ENCODE measurements at regions not wholly inside any gene's neighbourhood (a gene's known extent, or its start where the extent isn't known, plus 50 kb on each side); places are given as distances from the start of the nearest gene placed in this dataset.

DNA sequence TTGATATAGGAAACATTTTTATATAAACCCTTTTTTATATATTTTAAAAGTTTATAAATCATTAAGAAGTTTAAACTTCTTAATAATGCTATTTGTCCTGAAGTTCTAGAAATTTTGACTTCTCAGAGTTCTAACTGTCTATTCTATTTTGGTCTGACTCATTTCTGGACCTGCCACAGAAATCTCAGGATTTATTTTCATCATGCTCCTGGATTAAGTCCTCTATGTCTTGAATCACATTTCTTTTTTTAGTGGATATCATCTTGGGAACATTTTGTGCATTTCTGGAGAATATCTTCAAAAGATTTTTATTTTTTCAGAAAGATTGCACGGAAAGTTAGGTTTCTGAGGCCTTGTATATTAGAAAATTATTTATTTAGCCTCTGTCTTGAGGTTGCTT is 289.1 kb downstream of the NDFIP2 start:
- H3K9me3 Mint-ChIP-seq = peaks cover 10% of the 10 kb centered on the region
- H3K27me3 Mint-ChIP-seq (ENCODE audit: insufficient read depth) = no peaks in the 10 kb centered on the region
- intact Hi-C loops (cut with micrococcal nuclease) = no loop called here
- no peak for DNase-seq (ENCODE audit: low spot score)
- H3K4me1 Mint-ChIP-seq (ENCODE audit: low read depth) = no peaks in the 10 kb centered on the region
- H3K4me3 Mint-ChIP-seq = no peak overlapping the region
- H3K27ac Mint-ChIP-seq = no peak overlapping the region
- no peaks in the 10 kb centered on the region for H3K36me3 Mint-ChIP-seq (ENCODE audit: low read depth)

- H3K4me1 Mint-ChIP-seq (ENCODE audit: low read depth) = no peaks in the 10 kb centered on the region
- no peaks in the 10 kb centered on the region for H3K36me3 Mint-ChIP-seq (ENCODE audit: low read depth)
- intact Hi-C loops (cut with micrococcal nuclease) = no loop called here
- H3K4me3 Mint-ChIP-seq = no peak overlapping the region
- no peaks in the 10 kb centered on the region for H3K27me3 Mint-ChIP-seq (ENCODE audit: insufficient read depth)
- no peak overlapping the region for H3K27ac Mint-ChIP-seq
- peaks cover 10% of the 10 kb centered on the region for H3K9me3 Mint-ChIP-seq
- no peak for DNase-seq (ENCODE audit: low spot score)
Measured at GRCh38 chr13:79767126-79767525, 286.2 kb downstream of the NDFIP2 start.

GRCh38 chr13:79765331-79765730 is 284.4 kb downstream of the NDFIP2 start:
- DNase-seq (ENCODE audit: low spot score) = no peak
- Mint-ChIP-seq H3K9me3 (no peaks in the 10 kb centered on the region), H3K27ac (no peak overlapping the region), H3K4me1 (ENCODE audit: low read depth) (no peaks in the 10 kb centered on the region), H3K36me3 (ENCODE audit: low read depth) (no peaks in the 10 kb centered on the region), H3K27me3 (ENCODE audit: insufficient read depth) (no peaks in the 10 kb centered on the region), H3K4me3 (no peak overlapping the region)
- intact Hi-C loops (cut with micrococcal nuclease) = no loop called here

DNA sequence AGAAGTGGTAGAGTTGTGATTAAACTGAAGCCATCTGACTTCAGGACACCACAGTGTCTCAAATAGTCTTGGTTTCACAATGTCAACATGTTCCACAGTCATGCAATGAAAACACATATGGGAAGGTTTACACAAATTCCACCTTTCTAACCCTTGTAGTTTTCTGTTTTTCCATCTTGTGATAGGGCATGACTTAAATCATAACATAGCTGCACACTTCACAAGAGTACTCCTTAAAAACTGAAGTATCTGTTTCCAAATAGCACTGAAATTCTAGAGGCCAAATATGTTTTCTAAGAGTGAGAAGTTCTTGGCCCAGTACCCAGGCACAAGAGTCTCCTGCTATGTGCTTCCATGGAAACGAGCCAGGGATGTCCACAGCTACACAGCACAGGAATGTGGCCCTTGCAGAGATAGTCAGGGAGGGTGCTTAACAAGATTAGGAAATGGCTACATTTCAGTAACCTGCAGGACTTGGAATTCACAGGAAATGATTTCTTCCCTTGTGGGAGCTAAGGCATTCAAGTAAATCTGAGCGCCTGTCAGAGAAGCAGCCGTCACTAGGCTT is 269.1 kb downstream of the NDFIP2 start:
- Mint-ChIP-seq H3K4me3 (no peak overlapping the region), H3K27me3 (ENCODE audit: insufficient read depth) (no peaks in the 10 kb centered on the region), H3K27ac (no peak overlapping the region), H3K4me1 (ENCODE audit: low read depth) (no peaks in the 10 kb centered on the region), H3K36me3 (ENCODE audit: low read depth) (no peaks in the 10 kb centered on the region), H3K9me3 (no peaks in the 10 kb centered on the region)
- intact Hi-C loops (cut with micrococcal nuclease) = no loop called here
- no peak for DNase-seq (ENCODE audit: low spot score)

GRCh38 chr13:79749566-79749965 is 268.6 kb downstream of the NDFIP2 start:
- Mint-ChIP-seq H3K27me3 (ENCODE audit: insufficient read depth) (no peaks in the 10 kb centered on the region), H3K27ac (no peak overlapping the region), H3K4me3 (no peak overlapping the region), H3K36me3 (ENCODE audit: low read depth) (no peaks in the 10 kb centered on the region), H3K4me1 (ENCODE audit: low read depth) (no peaks in the 10 kb centered on the region), H3K9me3 (no peaks in the 10 kb centered on the region)
- intact Hi-C loops (cut with micrococcal nuclease) = no loop called here
- no peak for DNase-seq (ENCODE audit: low spot score)

GRCh38 chr13:79745081-79745480 is 264.1 kb downstream of the NDFIP2 start:
- Mint-ChIP-seq H3K4me1 (ENCODE audit: low read depth) (no peaks in the 10 kb centered on the region), H3K36me3 (ENCODE audit: low read depth) (no peaks in the 10 kb centered on the region), H3K27ac (no peak overlapping the region), H3K27me3 (ENCODE audit: insufficient read depth) (no peaks in the 10 kb centered on the region), H3K9me3 (no peaks in the 10 kb centered on the region), H3K4me3 (no peak overlapping the region)
- intact Hi-C loops (cut with micrococcal nuclease) = no loop called here
- no peak for DNase-seq (ENCODE audit: low spot score)

DNA sequence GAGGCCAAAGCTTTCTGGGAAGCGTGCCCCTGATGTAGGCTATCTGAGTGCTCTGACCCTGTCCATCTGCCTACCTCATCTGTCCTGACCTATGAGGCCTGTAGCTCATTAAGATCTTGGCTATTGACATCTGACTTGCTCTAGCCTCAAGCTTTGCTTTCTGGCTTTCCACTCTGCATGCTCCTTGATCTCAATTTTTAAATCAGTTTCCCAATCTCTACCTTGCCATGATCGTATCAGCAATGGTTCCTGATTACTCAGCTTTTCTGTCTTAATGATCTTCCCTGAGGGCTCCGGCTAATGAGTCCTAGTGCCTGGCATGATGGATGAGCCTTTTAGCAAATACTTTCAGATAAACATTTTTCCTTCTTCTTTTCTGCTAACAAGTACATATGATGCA is 262.0 kb downstream of the NDFIP2 start:
- H3K36me3 Mint-ChIP-seq (ENCODE audit: low read depth) = no peaks in the 10 kb centered on the region
- no peaks in the 10 kb centered on the region for H3K4me1 Mint-ChIP-seq (ENCODE audit: low read depth)
- H3K27ac Mint-ChIP-seq = no peak overlapping the region
- intact Hi-C loops (cut with micrococcal nuclease) = no loop called here
- no peak overlapping the region for H3K4me3 Mint-ChIP-seq
- DNase-seq (ENCODE audit: low spot score) = no peak
- no peaks in the 10 kb centered on the region for H3K27me3 Mint-ChIP-seq (ENCODE audit: insufficient read depth)
- no peaks in the 10 kb centered on the region for H3K9me3 Mint-ChIP-seq

DNA sequence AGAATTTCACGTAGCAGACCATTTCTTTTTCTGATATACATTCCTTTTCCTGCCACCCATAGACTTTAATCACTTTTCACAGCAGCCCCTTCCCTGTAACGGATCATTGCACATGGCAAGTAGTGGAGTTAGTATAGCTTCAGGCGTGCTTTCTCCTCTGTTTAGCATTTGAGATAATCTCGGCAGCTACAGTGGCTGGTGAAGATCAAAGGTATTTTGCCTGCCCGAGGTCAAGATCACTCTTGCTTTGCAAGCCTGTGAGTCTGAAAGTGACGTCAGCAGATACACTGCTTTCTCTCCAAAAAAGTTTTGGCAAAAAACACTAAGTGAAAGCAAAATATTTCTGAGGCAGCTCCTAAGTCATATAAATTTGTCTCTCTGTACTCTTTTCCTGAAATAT is 260.0 kb downstream of the NDFIP2 start:
- Mint-ChIP-seq H3K27ac (no peak overlapping the region), H3K4me1 (ENCODE audit: low read depth) (no peaks in the 10 kb centered on the region), H3K4me3 (no peak overlapping the region), H3K36me3 (ENCODE audit: low read depth) (no peaks in the 10 kb centered on the region), H3K27me3 (ENCODE audit: insufficient read depth) (no peaks in the 10 kb centered on the region), H3K9me3 (no peaks in the 10 kb centered on the region)
- no peak for DNase-seq (ENCODE audit: low spot score)
- intact Hi-C loops (cut with micrococcal nuclease) = no loop called here

DNA sequence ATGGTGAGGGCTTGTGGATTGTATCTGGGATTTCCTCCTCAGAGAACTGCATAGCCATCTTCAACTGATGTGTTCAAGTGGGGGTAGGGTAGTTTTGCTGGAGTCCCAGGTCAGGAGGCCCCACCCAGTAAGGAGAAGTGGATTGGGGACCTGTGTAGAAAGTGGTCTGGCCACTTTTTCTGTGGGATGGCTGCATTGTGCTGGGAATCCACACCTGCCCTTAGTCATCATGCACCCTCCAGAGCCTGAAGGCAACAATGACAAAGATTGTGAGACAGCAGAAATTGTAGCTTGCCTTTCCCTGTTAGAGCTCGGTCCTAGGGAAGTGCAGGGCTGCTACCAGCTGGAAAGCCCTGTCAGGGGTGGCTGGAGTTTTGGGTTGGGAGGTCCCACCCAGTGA is 255.4 kb downstream of the NDFIP2 start:
- no peaks in the 10 kb centered on the region for H3K4me1 Mint-ChIP-seq (ENCODE audit: low read depth)
- no peak overlapping the region for H3K27ac Mint-ChIP-seq
- intact Hi-C loops (cut with micrococcal nuclease) = no loop called here
- H3K27me3 Mint-ChIP-seq (ENCODE audit: insufficient read depth) = no peaks in the 10 kb centered on the region
- H3K36me3 Mint-ChIP-seq (ENCODE audit: low read depth) = no peaks in the 10 kb centered on the region
- H3K9me3 Mint-ChIP-seq = no peaks in the 10 kb centered on the region
- DNase-seq (ENCODE audit: low spot score) = no peak
- no peak overlapping the region for H3K4me3 Mint-ChIP-seq

DNA sequence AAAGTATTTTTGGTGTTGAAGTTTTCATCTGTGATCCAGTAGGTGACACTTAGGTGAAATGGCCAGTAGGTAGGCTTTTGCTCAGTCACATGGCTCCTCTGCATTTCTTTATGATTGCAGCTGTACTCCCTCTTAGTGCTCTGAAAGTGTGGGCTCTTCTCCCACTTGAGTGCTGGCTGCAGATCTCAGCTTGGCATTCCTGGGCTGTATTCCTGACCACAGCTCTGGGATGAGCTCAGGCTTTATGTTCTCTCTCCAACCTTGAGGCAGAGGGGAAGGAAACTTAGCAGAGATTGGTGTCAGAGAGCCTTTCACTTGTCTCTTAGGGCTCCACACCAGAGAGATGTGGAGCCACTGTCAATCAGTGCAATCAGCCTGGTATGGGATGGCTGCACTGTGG is 254.3 kb downstream of the NDFIP2 start:
- intact Hi-C loops (cut with micrococcal nuclease) = no loop called here
- no peak overlapping the region for H3K27ac Mint-ChIP-seq
- no peak overlapping the region for H3K4me3 Mint-ChIP-seq
- H3K9me3 Mint-ChIP-seq = no peaks in the 10 kb centered on the region
- H3K36me3 Mint-ChIP-seq (ENCODE audit: low read depth) = no peaks in the 10 kb centered on the region
- DNase-seq (ENCODE audit: low spot score) = no peak
- H3K27me3 Mint-ChIP-seq (ENCODE audit: insufficient read depth) = no peaks in the 10 kb centered on the region
- no peaks in the 10 kb centered on the region for H3K4me1 Mint-ChIP-seq (ENCODE audit: low read depth)

- H3K36me3 Mint-ChIP-seq (ENCODE audit: low read depth) = no peaks in the 10 kb centered on the region
- intact Hi-C loops (cut with micrococcal nuclease) = no loop called here
- H3K27ac Mint-ChIP-seq = no peak overlapping the region
- no peak for DNase-seq (ENCODE audit: low spot score)
- no peak overlapping the region for H3K4me3 Mint-ChIP-seq
- no peaks in the 10 kb centered on the region for H3K9me3 Mint-ChIP-seq
- H3K27me3 Mint-ChIP-seq (ENCODE audit: insufficient read depth) = peaks cover 3% of the 10 kb centered on the region
- no peaks in the 10 kb centered on the region for H3K4me1 Mint-ChIP-seq (ENCODE audit: low read depth)
Measured at GRCh38 chr13:79727086-79727485, 246.1 kb downstream of the NDFIP2 start.

DNA sequence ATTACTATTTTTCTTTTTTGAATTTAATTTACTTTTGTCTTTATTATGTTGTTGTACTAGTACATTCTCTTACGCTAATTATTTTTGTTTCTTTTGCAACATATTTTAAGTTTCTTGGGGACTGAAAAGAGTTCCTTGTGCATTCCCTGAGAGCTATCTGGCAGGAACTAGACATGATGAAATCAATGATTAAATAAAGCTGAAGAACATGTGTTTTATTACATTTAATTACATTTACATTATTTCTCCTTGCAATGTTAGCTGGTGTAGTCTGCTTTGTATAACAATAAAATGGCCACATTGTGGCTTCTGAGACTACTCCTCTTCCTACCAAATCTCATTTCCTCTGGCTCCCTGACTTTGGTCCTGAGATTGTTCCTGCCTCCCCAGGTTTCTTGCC is 244.9 kb downstream of the NDFIP2 start:
- Mint-ChIP-seq H3K27ac (no peak overlapping the region), H3K9me3 (no peaks in the 10 kb centered on the region), H3K27me3 (ENCODE audit: insufficient read depth) (peaks cover 3% of the 10 kb centered on the region), H3K4me3 (no peak overlapping the region), H3K4me1 (ENCODE audit: low read depth) (no peaks in the 10 kb centered on the region), H3K36me3 (ENCODE audit: low read depth) (no peaks in the 10 kb centered on the region)
- intact Hi-C loops (cut with micrococcal nuclease) = no loop called here
- DNase-seq (ENCODE audit: low spot score) = no peak

DNA sequence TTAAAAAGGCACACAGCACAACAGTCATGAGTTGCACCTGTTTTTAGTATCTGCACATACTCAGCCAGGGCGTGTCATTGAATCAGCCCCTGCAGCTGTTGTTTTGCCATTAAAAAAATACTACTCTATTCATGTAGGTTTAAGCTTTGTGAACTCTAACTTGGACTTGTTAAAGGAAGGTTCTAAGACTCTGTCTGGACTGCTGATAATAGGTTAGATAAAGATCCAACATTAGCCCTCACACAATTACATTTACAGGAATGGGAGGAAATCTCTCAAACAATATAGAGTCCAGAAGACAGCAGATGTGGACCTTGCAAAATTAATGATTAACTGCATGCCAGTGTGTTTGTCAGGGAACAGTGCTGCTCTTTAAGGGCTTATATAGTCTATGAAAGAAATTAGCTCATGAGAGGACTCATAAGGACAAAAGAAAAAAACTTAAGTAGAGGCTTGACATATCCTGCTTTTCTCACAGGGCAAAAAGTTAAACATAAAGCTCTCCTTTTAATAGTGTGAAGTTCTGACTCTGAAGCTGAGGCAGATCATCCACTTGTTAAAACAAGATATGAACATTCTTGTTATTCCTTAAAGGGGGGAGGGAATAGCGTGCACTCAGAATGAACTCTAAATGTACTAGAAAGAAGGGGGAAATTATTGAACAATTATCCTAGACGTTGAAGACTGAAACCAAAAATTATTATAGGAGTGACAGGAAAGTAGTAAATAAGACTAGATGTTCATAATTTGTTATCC is 243.6 kb downstream of the NDFIP2 start:
- Mint-ChIP-seq H3K4me3 (no peak overlapping the region), H3K36me3 (ENCODE audit: low read depth) (no peaks in the 10 kb centered on the region), H3K9me3 (no peaks in the 10 kb centered on the region), H3K27ac (no peak overlapping the region), H3K27me3 (ENCODE audit: insufficient read depth) (peaks cover 3% of the 10 kb centered on the region), H3K4me1 (ENCODE audit: low read depth) (no peaks in the 10 kb centered on the region)
- intact Hi-C loops (cut with micrococcal nuclease) = no loop called here
- no peak for DNase-seq (ENCODE audit: low spot score)

GRCh38 chr13:79723519-79724024 is 242.6 kb downstream of the NDFIP2 start:
- no peaks in the 10 kb centered on the region for H3K4me1 Mint-ChIP-seq (ENCODE audit: low read depth)
- no peak for DNase-seq (ENCODE audit: low spot score)
- H3K36me3 Mint-ChIP-seq (ENCODE audit: low read depth) = no peaks in the 10 kb centered on the region
- H3K27ac Mint-ChIP-seq = no peak overlapping the region
- H3K9me3 Mint-ChIP-seq = peaks cover 2% of the 10 kb centered on the region
- intact Hi-C loops (cut with micrococcal nuclease) = no loop called here
- no peak overlapping the region for H3K4me3 Mint-ChIP-seq
- peaks cover 3% of the 10 kb centered on the region for H3K27me3 Mint-ChIP-seq (ENCODE audit: insufficient read depth)

Data from activated T-helper 1 cell treated with anti-CD3 and anti-CD28 coated beads, Interleukin-12 subunit alpha, Interleukin-12 subunit beta, Interleukin-2, Interleukin-4 antibody, amounts not matched to agents 30 ng/mL and 10 ng/mL and 1 ng/mL, durations not matched to agents 14 hours and 24 hours and 36 hours (primary cell).